ENCODE measurements at regions not wholly inside any gene's neighbourhood (a gene's known extent, or its start where the extent isn't known, plus 50 kb on each side); places are given as distances from the start of the nearest gene placed in this dataset.

- peaks cover 11% of the 10 kb centered on the region for H3K27me3 ChIP-seq (ENCODE audit: low read depth, low read length)
- H2AFZ ChIP-seq (ENCODE audit: low read depth, low read length), result no peak overlapping the region
- no peaks in the 10 kb centered on the region for H4K20me1 ChIP-seq (ENCODE audit: insufficient read depth, low read length)
- H3K9ac ChIP-seq (ENCODE audit: low read length), result no peak overlapping the region
- no peak overlapping the region for H3K27ac ChIP-seq (ENCODE audit: low read length)
- H3K4me3 ChIP-seq (ENCODE audit: low read length), result no peak overlapping the region
- H3K4me1 ChIP-seq (ENCODE audit: low read length), result no peaks in the 10 kb centered on the region
- no peaks in the 10 kb centered on the region for H3K79me2 ChIP-seq (ENCODE audit: low read length)
- H3K9me3 ChIP-seq (ENCODE audit: insufficient read depth, low read length), result no peaks in the 10 kb centered on the region
- H3K36me3 ChIP-seq (replicated peaks; ENCODE audit: low read depth, low read length), result no peaks in the 10 kb centered on the region
- H3K4me2 ChIP-seq (ENCODE audit: low read length), result no peak overlapping the region
- TF ChIP-seq CTCF (IDR thresholded peaks at IDR 0.05; ENCODE audit: low read depth, low read length) (no peak), EZH2phosphoT487 (IDR thresholded peaks at IDR 0.05; ENCODE audit: low read depth) (no peak)
Observed at GRCh38 chr6:3918469-3918868, 69.3 kb downstream of the FAM50B start.

GRCh38 chr6:3919130-3919628 lies 70.0 kb downstream of the FAM50B start:
- no peaks in the 10 kb centered on the region for H3K4me1 ChIP-seq (ENCODE audit: low read length)
- H3K4me2 ChIP-seq (ENCODE audit: low read length), result no peak overlapping the region
- no peaks in the 10 kb centered on the region for H3K36me3 ChIP-seq (replicated peaks; ENCODE audit: low read depth, low read length)
- H3K27me3 ChIP-seq (ENCODE audit: low read depth, low read length), result peaks cover 7% of the 10 kb centered on the region
- H3K9me3 ChIP-seq (ENCODE audit: insufficient read depth, low read length), result no peaks in the 10 kb centered on the region
- H4K20me1 ChIP-seq (ENCODE audit: insufficient read depth, low read length), result no peaks in the 10 kb centered on the region
- no peak overlapping the region for H3K9ac ChIP-seq (ENCODE audit: low read length)
- H3K79me2 ChIP-seq (ENCODE audit: low read length), result no peaks in the 10 kb centered on the region
- TF ChIP-seq CTCF (IDR thresholded peaks at IDR 0.05; ENCODE audit: low read depth, low read length), result no peak
- TF ChIP-seq EZH2phosphoT487 (IDR thresholded peaks at IDR 0.05; ENCODE audit: low read depth), result no peak
- H3K27ac ChIP-seq (ENCODE audit: low read length), result no peak overlapping the region
- H2AFZ ChIP-seq (ENCODE audit: low read depth, low read length), result no peak overlapping the region
- H3K4me3 ChIP-seq (ENCODE audit: low read length), result no peak overlapping the region

GRCh38 chr6:3919849-3920248 lies 70.7 kb downstream of the FAM50B start:
- Histone ChIP-seq H3K79me2 (ENCODE audit: low read length) (no peaks in the 10 kb centered on the region), H3K4me2 (ENCODE audit: low read length) (no peak overlapping the region), H3K4me3 (ENCODE audit: low read length) (no peak overlapping the region), H3K4me1 (ENCODE audit: low read length) (no peaks in the 10 kb centered on the region), H3K9me3 (ENCODE audit: insufficient read depth, low read length) (no peaks in the 10 kb centered on the region), H3K27me3 (ENCODE audit: low read depth, low read length) (0 out of 2 replicates have a peak, but pooled peaks cover 4% of the 10 kb centered on the region), H2AFZ (ENCODE audit: low read depth, low read length) (no peak overlapping the region), H3K27ac (ENCODE audit: low read length) (no peak overlapping the region), H4K20me1 (ENCODE audit: insufficient read depth, low read length) (no peaks in the 10 kb centered on the region), H3K9ac (ENCODE audit: low read length) (no peak overlapping the region), H3K36me3 (replicated peaks; ENCODE audit: low read depth, low read length) (no peaks in the 10 kb centered on the region)
- TF ChIP-seq EZH2phosphoT487 (IDR thresholded peaks at IDR 0.05; ENCODE audit: low read depth), result no peak
- no peak for TF ChIP-seq CTCF (IDR thresholded peaks at IDR 0.05; ENCODE audit: low read depth, low read length)

- Histone ChIP-seq H3K27ac (ENCODE audit: low read length) (no peak overlapping the region), H3K36me3 (replicated peaks; ENCODE audit: low read depth, low read length) (no peaks in the 10 kb centered on the region), H3K9me3 (ENCODE audit: insufficient read depth, low read length) (no peaks in the 10 kb centered on the region), H3K4me3 (ENCODE audit: low read length) (no peak overlapping the region), H2AFZ (ENCODE audit: low read depth, low read length) (no peak overlapping the region), H3K9ac (ENCODE audit: low read length) (no peak overlapping the region), H3K79me2 (ENCODE audit: low read length) (no peaks in the 10 kb centered on the region), H3K27me3 (ENCODE audit: low read depth, low read length) (no peaks in the 10 kb centered on the region), H3K4me1 (ENCODE audit: low read length) (no peaks in the 10 kb centered on the region), H4K20me1 (ENCODE audit: insufficient read depth, low read length) (no peaks in the 10 kb centered on the region), H3K4me2 (ENCODE audit: low read length) (no peak overlapping the region)
- no peak for TF ChIP-seq EZH2phosphoT487 (IDR thresholded peaks at IDR 0.05; ENCODE audit: low read depth)
- TF ChIP-seq CTCF (IDR thresholded peaks at IDR 0.05; ENCODE audit: low read depth, low read length), result no peak
Observed at GRCh38 chr6:3920321-3920720, 71.1 kb downstream of the FAM50B start.

Measured in OCI-LY3 (cell line).